Dedifferentiated amniotic fluid mesenchymal stem cell (primary cell): ENCODE measurements at regions not wholly inside any gene's neighbourhood (a gene's known extent, or its start where the extent isn't known, plus 50 kb on each side); places are given as distances from the start of the nearest gene placed in this dataset.
A peak's percentile ranks its signal among the peaks of the same experiment; 100 is the strongest.
"Not testable (repeated sequence)": the region's sequence is repeated elsewhere in the genome, so short reads cannot be mapped to it uniquely, and the experiment has no call there.

ENCODE experiments used
- DNase-seq: peaks from one replicate; pipeline ENCODE4 v3.0.0-alpha.2; 2016; ENCODE audit errors: extremely low spot score

DNA sequence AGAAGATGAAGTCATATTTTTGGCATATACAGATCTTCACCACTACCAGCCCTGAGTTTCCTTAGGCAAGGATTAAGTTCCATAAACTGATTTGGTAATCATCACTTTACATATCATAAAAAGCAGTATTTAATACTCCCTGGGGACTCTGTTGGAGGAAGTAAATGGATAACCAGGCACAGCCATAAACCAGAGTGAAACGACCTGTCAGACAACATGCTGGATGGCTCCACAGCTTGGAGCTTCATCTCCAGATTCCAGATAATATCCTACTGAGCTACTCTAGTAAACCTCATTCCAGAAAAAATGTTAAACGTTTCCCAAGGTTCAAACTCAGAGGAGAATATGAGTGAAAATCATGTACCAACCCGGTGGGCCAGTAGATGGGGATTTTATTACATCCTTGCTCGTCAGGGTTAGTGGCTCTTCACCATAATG lies 109.2 kb downstream of the BASP1 start:
- DNase-seq = no peak

DNA sequence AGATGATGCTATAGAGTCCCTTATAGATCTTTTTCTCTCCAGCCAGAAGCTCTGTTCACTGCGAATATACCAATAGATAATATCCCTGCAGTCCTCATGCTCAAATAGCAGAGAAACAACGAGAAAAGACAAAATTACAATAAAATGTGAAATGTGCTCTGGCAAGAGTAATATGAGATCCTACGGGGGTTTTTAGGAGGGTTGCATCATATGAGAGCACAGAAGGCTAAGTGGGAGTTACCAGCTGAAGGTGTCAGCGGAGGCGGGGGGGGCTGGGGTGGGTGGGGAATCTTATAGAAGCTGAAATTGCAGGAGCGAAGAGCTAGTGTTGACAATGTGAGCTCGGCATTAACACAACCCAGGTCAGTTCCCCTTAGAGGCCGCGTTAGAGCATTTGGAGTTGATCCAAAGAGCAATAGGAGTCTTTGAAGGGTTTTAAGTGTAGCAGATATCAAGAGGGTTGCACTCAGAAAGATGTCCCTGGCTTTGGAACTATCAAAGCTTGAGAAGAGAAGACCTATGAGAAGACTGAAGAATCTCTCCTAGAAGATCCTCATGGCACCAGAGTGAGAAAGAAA lies 109.7 kb downstream of the BASP1 start:
- DNase-seq = no peak

DNA sequence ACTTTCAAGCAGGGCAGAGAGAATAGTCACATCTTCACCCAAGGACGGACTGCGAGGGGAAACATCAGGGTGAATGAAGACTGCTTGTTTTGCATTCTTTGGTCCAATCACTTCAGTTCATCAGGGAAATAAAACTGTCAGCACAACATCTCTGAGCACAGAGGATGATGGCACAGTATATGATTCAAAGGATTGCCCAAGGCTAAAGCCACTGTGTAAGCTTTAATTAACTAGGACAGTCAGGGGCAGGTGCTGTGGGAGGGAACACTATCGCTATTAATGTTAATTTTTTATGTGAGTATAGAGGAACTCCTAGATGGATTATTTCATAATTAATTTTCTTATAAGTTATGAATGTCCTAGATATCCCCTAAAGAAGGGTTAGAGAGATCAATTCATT lies 112.1 kb downstream of the BASP1 start:
- DNase-seq = no peak

- no peak for DNase-seq
These were observed 113.0 kb downstream of the BASP1 start for GRCh38 chr5:17330386-17330785.

GRCh38 chr5:17331651-17332050 lies 114.2 kb downstream of the BASP1 start:
- no peak for DNase-seq

- DNase-seq = no peak
These were observed 116.3 kb downstream of the BASP1 start for GRCh38 chr5:17333755-17334154.

DNA sequence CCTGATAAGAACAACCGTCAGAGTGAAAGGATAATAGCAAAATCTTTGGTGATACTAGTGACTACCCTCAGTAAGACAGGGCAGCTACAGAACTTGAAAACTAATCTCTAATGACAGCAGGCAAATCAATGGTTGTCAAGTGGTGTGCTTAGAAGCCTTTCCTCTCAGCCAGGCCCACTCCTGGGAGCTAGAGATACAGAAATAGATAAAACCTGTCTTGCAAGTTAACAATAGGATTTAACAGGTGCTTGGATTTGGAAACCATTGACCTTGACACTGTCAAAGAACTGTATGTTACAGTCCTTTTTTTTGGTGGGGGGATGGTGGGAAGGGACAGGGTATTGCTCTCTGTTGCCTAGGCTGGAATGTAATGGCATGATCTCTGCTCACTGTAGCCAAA lies 118.6 kb downstream of the BASP1 start:
- DNase-seq = no peak

GRCh38 chr5:17336723-17337122 lies 119.3 kb downstream of the BASP1 start:
- DNase-seq = not testable (repeated sequence)

DNA sequence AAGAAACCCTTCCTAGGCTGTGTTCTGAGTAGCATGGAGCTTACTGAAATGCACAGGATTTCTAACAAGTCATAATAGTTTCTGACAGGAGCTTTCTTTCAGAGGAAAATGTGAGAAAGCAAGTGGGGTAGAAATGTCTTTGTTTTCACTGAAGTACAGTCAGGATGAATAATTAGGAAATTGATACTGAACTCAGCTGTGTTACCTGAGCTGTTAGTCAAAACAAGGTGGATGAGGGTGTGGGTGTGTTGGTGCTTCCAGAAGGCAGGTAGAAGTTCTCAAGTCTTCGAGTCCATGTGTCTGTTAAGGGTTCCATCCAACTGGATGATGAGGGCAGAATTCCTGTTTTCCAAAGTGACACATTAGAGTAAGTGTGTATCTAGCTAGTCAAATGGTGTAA lies 122.4 kb downstream of the BASP1 start:
- no peak for DNase-seq

- DNase-seq = no peak
These were observed 122.9 kb downstream of the BASP1 start for GRCh38 chr5:17340379-17340778.

DNA sequence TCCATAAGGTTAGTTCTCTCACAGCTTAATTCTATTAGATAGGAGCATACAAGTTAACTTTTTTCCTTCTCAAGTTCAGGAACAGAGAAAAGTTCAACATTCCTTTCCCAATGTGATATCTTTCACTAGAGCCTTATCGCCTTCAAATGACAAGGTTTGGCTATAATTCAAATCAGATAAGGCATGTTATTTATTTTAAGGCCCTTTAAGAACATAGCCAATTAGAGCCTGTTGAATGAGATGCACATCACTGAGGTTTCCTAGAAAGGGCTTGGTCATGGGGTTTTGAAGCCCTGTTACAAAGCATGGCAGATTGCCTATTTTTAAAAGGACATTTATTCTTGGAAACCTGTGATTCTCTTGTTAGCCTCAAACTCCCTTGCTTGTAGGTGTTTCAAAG lies 123.4 kb downstream of the BASP1 start:
- DNase-seq = no peak

- peak; percentile 76 for DNase-seq
These were observed 126.2 kb downstream of the BASP1 start for GRCh38 chr5:17343675-17344074.

DNA sequence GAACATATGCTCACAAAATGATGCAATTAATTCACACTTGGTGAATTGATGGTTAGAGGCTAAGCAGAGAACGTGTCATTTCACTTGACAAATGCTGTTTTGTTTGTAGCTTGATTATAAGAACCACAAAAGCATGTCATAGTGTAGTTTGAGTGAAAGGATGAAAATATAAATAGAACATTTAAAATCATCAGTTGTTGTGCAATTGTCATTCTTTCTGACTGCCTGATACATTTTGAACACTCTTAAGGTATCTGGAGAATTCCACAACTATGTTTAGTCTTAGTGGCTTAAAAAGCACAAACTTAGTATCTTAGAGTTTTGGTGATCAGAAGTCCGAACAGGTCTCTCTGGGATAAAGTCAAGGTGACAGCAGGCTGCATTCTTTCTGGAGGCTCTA lies 129.4 kb downstream of the BASP1 start:
- peak; percentile 19 for DNase-seq

DNA sequence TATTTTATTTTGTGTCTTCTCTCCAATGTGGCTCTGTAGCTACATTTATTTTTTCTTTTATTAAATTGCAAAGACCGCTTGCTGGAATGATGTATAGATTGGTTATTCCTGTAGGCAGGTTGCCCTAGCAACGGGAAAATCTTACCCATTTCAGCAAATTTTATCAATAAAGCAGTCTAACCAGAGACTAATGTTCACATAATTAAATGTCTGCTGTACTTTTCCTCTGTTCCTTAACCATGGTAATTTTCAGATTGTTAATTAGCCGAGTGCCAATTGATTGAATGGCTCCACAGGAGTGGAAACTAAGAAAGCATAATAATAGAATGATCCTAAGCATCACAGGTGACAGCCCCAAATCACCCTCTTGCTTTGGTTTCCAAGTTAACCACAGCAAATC lies 134.8 kb downstream of the BASP1 start:
- no peak for DNase-seq

DNA sequence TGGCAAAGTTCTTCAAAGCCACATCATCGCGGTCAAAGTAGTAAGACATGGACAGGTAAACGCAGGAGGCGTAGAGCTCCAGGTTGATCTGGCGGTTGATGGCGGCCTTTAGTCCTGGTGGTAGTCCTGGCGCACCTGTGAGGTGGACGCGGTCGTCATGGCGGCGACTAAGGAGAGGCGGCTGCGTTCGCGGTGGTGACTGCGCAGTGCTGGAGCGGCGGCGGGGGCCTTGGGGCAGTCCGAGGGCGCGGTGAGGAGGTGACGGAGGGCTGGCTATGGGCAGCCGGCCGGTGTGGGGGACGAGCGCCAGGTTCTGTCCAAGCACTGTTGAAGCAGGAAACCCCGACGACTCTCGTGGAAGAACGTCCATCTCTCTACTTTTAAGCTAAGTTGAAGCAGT lies 136.8 kb downstream of the BASP1 start:
- no peak for DNase-seq

GRCh38 chr5:17355586-17356346 lies 138.3 kb downstream of the BASP1 start:
- DNase-seq = peak; percentile 31

GRCh38 chr5:17356551-17356950 lies 139.1 kb downstream of the BASP1 start:
- no peak for DNase-seq

DNA sequence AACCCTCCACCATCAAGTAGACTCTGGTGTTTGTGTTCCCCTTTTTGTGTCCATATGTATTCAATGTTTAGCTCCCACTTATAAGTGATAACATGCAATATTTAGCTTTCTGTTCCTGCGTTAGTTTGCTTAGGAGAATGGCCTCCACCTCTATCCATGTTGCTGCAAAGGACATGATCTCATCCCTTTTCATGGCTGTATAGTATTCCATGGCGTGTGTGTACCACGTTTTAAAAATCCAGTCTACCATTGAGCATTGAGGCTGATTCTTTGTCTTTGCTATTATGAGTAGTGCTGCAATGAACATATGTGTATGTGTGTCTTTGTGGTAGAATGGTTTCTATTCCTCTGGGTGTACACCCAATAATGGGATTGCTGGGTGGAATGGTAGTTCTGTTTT lies 140.1 kb downstream of the BASP1 start:
- DNase-seq = no peak

DNA sequence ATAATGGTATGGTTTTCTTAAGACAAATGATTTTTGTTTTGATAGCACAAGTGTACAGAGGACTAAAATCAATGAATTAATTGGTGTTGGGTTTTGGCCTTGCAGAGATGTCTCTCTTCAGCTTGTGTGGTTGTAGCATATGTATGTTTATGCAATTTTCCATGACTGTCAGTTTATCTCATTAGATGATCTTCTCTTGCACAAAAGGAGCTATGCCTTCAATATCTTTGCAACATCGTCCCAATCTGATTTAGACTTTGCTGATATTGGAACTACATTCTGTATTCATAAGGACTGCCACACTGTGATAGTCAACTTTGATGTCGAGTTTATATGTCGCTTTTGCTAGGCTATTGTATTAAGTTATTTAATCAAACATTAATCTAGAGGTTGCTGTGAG lies 140.0 kb upstream of the TAF11L2 start:
- DNase-seq = no peak

DNA sequence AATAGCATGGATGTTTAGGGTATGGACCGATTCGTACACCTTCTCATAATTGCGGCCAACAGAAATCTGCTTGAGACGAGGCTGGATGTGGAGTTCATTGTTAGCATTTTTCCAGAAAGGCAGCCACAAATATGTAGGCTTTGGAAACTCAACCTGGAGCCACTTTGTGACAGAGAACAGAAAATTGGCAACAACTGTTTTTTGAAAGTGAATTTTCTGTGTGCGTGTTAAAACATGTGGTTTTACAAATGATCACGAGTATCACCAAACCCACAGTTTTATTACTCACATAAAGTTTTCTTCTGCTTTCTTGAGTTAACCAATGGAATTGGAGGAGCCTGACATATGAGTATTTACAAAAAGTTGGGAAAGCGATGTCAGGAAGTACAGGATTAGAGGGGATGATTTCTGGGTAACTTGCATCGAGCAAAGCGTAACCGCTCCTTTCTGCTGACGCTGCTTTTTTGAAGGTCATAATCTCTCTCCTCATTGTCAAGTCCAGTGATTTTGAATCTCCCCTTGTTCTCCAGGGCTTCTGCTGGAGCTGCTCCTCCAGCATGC lies 138.5 kb upstream of the TAF11L2 start:
- peak; percentile 81 for DNase-seq

DNA sequence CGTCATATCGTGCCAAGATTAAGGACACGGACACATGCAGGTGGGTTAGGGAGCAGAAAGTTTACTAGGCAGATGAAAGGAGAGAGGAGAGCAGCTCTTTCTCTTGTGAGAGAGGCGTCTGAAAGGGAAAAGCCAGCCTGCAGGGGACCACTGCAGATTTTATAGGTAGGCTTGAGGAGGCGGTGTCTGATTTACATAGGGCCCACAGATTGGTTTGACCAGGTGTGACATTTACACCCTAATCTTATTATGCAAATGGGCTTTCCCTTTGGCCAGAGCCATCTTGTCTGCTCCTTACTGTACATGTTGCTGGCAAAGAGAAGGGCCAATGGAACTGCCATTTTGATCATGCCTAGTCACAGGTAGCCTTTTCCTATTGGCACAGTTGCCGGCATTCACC lies 137.2 kb upstream of the TAF11L2 start:
- DNase-seq = no peak

DNA sequence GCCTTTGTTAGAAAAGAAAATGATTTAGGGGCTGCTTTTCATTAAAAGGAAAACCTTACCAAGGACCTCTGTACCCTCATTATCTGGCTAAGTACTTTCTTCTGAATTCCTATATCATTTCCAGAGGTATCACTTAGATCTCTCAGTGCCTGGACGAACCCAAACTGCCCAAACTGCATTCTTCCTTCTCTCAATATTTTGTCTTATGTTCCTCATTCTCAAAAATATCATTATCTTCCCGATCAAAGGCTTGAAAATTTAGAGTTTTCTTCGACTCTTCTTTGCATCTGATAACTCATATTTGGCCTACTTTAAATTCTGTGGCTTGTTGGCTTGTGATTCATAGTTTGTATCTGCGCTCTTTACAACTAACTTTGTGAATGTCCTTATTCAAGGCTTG lies 136.7 kb upstream of the TAF11L2 start:
- no peak for DNase-seq
